ENCODE measurements at regions not wholly inside any gene's neighbourhood (a gene's known extent, or its start where the extent isn't known, plus 50 kb on each side); places are given as distances from the start of the nearest gene placed in this dataset.
"Not testable (repeated sequence)": the region's sequence is repeated elsewhere in the genome, so short reads cannot be mapped to it uniquely, and the experiment has no call there.

- no peak for DNase-seq
Observed at GRCh38 chr2:14756122-14756541, 123.6 kb downstream of the LRATD1 start.

GRCh38 chr2:14756981-14757657 is 124.6 kb downstream of the LRATD1 start:
- no peak for DNase-seq

DNA sequence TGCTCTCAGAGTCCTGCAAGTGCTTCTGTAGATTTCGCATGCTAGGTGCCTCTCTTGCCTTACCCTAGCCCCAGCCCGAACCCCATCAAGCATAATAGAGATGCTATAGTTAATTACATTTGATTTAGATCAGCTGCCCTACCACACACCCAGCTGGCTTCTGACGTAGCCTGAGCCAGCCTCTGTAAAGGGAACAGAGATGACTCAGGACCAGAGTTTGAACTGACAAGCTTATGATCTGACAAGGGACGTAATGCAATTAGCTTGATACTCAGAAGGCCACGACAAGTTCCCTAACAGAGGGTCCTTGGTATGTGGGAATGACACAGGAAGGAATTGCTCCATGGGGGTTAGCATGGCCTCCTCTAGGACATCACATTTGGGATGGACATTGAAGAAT is 126.6 kb downstream of the LRATD1 start:
- no peak for DNase-seq

- no peak for DNase-seq
Observed at GRCh38 chr2:14760169-14760568, 127.7 kb downstream of the LRATD1 start.

DNA sequence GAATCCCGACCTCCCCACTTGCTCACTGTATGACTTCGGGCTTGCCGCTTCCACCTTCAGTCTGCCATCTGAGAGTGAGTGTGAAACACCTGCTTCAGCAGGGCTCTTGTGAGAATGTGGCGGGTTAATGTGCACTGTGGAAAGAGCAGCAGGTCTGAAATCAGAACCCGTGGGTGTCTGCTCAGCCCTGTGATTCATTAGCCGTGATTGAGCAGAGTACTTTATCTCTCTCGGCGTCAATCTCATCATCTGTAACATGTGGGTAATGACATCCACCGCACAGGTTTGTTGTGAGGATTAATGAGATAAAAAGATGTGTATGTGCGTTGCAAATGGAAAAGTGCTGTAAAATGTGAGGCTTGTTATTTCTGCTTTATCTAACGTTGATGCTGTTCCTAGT is 128.6 kb downstream of the LRATD1 start:
- no peak for DNase-seq

DNA sequence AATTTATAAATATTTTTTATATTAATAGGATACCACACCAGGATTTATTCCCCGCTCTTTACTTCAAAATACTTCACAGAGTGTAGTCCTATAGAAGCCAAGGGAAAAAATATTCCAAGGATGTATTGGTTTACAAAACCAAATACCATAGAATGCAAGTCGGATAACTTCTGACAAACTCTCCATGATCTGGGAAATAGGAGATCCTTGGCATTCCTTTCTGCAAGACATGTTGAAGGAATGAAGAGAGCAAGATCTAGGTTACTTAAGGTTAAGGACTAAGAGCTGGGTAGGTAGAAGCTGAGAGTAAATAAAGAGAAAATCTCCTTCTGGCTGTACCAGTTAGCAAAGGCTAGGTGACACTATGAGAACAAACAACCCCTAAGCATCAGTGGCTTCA is 141.2 kb downstream of the LRATD1 start:
- no peak for DNase-seq

GRCh38 chr2:14774436-14774968 is 142.0 kb downstream of the LRATD1 start:
- DNase-seq: no peak

DNA sequence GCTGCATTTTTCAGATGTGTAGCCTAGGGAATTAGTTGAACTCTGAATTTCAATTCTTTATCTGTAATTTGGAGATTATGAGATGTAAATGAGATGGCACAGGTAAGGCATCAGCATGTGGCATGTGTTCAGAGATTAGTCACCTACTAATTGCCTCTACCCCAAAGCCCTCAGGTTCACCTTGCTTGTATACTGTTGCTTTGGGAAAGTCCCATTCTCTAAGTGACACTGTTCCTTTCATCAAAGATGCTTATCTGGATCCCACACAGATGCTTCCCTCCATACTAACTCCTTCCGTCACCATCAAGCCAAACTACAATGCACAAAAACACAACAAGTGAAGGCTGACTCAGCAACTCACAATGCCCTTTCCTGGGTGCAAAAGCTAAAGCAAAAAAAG is 143.7 kb downstream of the LRATD1 start:
- DNase-seq: no peak

- no peak for DNase-seq
Observed at GRCh38 chr2:14778015-14778414, 145.5 kb downstream of the LRATD1 start.

GRCh38 chr2:14779252-14779651 is 146.7 kb downstream of the LRATD1 start:
- no peak for DNase-seq

GRCh38 chr2:14781142-14781541 is 148.6 kb downstream of the LRATD1 start:
- DNase-seq: no peak

GRCh38 chr2:14788814-14789213 is 156.3 kb downstream of the LRATD1 start:
- DNase-seq: not testable (repeated sequence)

DNA sequence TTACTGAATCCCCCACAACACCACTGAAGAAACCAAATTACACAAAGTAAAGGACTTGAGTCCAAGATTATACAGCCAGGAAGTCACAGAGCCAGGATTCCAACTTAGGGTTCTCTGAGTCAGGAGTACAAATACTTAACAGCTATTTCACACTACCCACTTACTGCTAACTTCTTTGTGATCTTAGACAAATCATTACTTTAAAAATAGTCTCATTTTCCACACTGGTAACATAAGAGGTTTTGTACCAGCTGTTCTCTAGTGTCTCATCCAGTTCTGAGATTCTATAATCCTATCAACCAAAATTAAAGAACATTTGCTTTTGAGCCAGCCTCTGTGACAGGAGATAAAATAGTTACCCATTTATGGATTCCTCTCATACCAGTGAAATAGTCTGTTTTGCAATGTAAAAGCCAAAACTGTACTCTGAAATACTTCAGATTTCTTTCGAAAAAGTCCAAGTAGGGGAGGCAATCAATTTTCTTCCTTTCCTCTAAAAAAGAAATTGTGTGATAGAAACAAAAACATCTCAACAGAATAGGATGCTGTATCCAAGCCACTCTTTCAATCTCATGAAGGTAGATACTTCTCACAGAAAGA is 157.6 kb downstream of the LRATD1 start:
- no peak for DNase-seq

DNA sequence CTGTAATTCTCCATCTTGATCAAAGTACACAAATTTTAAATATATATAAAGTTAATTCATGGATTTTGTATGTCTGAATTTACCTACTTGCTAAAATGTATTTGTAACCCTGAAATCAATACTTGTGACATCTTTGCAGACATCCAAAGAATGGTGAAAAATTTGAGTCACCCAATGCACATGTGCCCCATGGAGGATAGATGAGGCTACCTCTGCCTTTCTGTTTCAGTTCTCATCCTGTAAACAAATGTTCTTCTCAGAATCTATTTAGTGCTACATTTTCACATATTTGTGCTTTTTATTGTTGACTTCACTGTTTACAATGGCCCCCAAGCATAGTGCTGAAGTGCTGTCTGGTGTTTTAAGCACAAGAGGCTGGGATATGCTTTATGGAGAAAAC is 171.5 kb downstream of the LRATD1 start:
- no peak for DNase-seq

- DNase-seq: no peak
Observed at GRCh38 chr2:14804902-14805301, 172.4 kb downstream of the LRATD1 start.

- no peak for DNase-seq
Observed at GRCh38 chr2:14806613-14807012, 174.1 kb downstream of the LRATD1 start.

DNA sequence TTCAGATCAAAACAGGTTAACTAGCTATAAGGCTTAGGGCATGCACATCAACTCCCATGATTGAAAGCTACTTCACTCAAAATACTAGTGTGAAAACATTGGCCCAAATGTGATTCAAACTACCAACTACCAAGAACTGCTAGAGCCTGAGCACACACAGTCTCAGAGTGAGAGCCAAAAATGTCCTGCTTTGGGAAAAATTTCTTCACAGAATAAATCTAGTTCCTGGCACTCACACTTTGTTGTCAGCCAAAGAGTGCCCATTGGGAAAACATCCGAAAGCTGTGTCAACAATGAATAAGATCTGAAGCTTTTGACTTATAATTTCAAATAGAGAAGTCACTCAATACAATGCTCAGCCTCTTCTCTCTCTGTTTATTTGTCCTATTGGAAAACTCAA is 182.7 kb downstream of the LRATD1 start:
- DNase-seq: no peak

DNA sequence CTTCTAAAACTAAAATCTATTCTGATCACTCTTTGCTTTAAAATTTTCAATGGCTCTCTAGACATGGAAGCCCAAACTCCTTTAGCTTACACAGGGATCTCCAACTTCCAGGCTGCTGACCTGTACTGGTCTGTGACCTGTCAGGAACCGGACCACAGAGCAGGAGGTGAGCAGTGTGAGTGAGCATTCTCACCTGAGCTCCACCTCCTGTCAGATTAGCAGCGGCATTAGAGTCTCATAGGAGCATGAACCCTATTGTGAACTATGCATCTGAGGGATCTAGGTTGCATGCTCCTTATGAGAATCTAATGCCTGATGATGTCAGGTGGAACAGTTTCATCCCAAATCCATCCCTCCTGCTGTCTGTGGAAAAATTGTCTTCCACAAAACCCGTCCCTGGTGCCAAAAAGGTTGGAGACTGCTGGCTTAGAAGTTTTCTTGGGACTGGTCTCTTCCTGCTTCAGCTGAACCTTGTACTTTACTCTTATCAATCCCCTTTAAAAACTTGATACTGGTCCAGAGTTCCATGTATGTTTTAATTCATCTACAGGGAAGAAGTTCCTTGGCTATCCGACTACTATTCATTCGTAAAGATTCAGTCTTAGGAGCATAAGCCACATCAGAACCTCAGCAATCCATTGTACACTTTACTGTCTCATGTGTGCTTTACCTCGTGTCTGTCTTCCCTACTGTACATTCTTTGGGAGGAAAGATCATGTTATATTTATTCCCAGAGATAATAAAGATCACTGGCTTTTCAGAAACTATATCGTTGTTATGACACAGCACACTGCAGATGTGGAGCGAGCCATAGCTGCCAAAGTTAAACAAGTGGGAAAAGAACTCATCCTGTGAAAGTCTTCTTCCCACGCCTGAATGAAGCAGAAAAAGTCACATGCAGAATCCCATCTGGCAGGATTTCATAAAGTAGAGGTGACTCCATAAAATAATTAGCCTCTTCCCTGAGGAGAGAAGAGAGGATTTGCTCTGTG is 183.8 kb downstream of the LRATD1 start:
- no peak for DNase-seq

DNA sequence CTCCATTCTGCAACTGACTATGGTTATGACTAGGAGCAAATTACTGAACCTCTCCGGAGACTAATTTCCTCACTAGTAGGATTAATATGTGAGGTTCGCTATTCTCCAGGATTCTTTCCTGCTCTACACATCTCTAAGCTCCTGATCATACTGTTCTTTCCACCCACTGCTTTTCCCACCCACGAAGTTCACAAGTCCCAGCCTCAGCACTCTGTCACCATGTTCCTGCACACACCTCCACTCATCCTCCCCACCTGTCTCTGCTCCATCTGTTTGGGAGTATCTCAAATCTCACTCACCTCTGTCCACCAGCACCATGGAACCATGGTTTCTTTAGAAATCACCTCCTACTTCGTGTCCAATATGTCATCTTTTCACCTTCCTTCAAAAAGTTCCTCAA is 185.3 kb downstream of the LRATD1 start:
- no peak for DNase-seq

GRCh38 chr2:14826518-14826917 is 194.0 kb downstream of the LRATD1 start:
- DNase-seq: no peak

GRCh38 chr2:14827226-14828023 is 194.9 kb downstream of the LRATD1 start:
- DNase-seq: no peak

GRCh38 chr2:14828223-14828622 is 195.7 kb downstream of the LRATD1 start:
- DNase-seq: no peak

GRCh38 chr2:14828968-14829367 is 196.5 kb downstream of the LRATD1 start:
- DNase-seq: no peak

Measured in retina (tissue), 1 donor.